ENCODE measurements at regions not wholly inside any gene's neighbourhood (a gene's known extent, or its start where the extent isn't known, plus 50 kb on each side); places are given as distances from the start of the nearest gene placed in this dataset.

GRCh38 chrX:69362856-69363255 lies 141.3 kb upstream of the NALF2 start:
- H3K27me3 ChIP-seq (ENCODE audit: control insufficient read depth, insufficient read depth, low read length): no peaks in the 10 kb centered on the region
- H3K4me1 ChIP-seq (ENCODE audit: control insufficient read depth, insufficient read depth, low read length): peaks cover 24% of the 10 kb centered on the region
- no peaks in the 10 kb centered on the region for H3K36me3 ChIP-seq (ENCODE audit: insufficient read depth, low read length)
- H3K9me3 ChIP-seq (replicated peaks; ENCODE audit: low read length): no peaks in the 10 kb centered on the region
- no peak overlapping the region for H3K4me3 ChIP-seq (ENCODE audit: low read length)
- H3K9ac ChIP-seq (ENCODE audit: low read depth, low read length): no peak overlapping the region
- H3K4me2 ChIP-seq (ENCODE audit: low read length): no peak overlapping the region

- H3K27me3 ChIP-seq (ENCODE audit: control insufficient read depth, insufficient read depth, low read length): no peaks in the 10 kb centered on the region
- H3K4me2 ChIP-seq (ENCODE audit: low read length): no peak overlapping the region
- no peak overlapping the region for H3K9ac ChIP-seq (ENCODE audit: low read depth, low read length)
Observed at GRCh38 chrX:69362354-69362753, 141.8 kb upstream of the NALF2 start.

GRCh38 chrX:69361311-69361845 lies 142.7 kb upstream of the NALF2 start:
- Histone ChIP-seq H3K9me3 (replicated peaks; ENCODE audit: low read length) (no peaks in the 10 kb centered on the region), H3K4me1 (ENCODE audit: control insufficient read depth, insufficient read depth, low read length) (peaks cover 24% of the 10 kb centered on the region), H3K4me2 (ENCODE audit: low read length) (peak overlapping the region; percentile 75), H3K9ac (ENCODE audit: low read depth, low read length) (no peak overlapping the region), H3K4me3 (ENCODE audit: low read length) (no peak overlapping the region), H3K27me3 (ENCODE audit: control insufficient read depth, insufficient read depth, low read length) (no peaks in the 10 kb centered on the region), H3K36me3 (ENCODE audit: insufficient read depth, low read length) (no peaks in the 10 kb centered on the region)

More at GRCh38 chrX:69362354-69362753, 141.8 kb upstream of the NALF2 start:
- H3K9me3 ChIP-seq (replicated peaks; ENCODE audit: low read length): no peaks in the 10 kb centered on the region
- H3K4me3 ChIP-seq (ENCODE audit: low read length): no peak overlapping the region
- H3K4me1 ChIP-seq (ENCODE audit: control insufficient read depth, insufficient read depth, low read length): peaks cover 24% of the 10 kb centered on the region
- no peaks in the 10 kb centered on the region for H3K36me3 ChIP-seq (ENCODE audit: insufficient read depth, low read length)

- H3K4me3 ChIP-seq (ENCODE audit: low read length): no peak overlapping the region
Observed at GRCh38 chrX:69357317-69357716, 146.8 kb upstream of the NALF2 start.

GRCh38 chrX:69324851-69325250 lies 159.6 kb upstream of the PJA1 start:
- no peaks in the 10 kb centered on the region for H3K4me1 ChIP-seq (ENCODE audit: control insufficient read depth, insufficient read depth, low read length)

More at GRCh38 chrX:69357317-69357716, 146.8 kb upstream of the NALF2 start:
- Histone ChIP-seq H3K4me2 (ENCODE audit: low read length) (no peak overlapping the region), H3K9ac (ENCODE audit: low read depth, low read length) (no peak overlapping the region), H3K36me3 (ENCODE audit: insufficient read depth, low read length) (no peaks in the 10 kb centered on the region), H3K27me3 (ENCODE audit: control insufficient read depth, insufficient read depth, low read length) (no peaks in the 10 kb centered on the region), H3K9me3 (replicated peaks; ENCODE audit: low read length) (no peaks in the 10 kb centered on the region), H3K4me1 (ENCODE audit: control insufficient read depth, insufficient read depth, low read length) (peaks cover 18% of the 10 kb centered on the region)

GRCh38 chrX:69323786-69324720 lies 158.8 kb upstream of the PJA1 start:
- H3K4me1 ChIP-seq (ENCODE audit: control insufficient read depth, insufficient read depth, low read length): no peaks in the 10 kb centered on the region
- no peaks in the 10 kb centered on the region for H3K9me3 ChIP-seq (replicated peaks; ENCODE audit: low read length)
- no peak overlapping the region for H3K4me2 ChIP-seq (ENCODE audit: low read length)
- no peak overlapping the region for H3K9ac ChIP-seq (ENCODE audit: low read depth, low read length)
- no peak overlapping the region for H3K4me3 ChIP-seq (ENCODE audit: low read length)
- H3K27me3 ChIP-seq (ENCODE audit: control insufficient read depth, insufficient read depth, low read length): no peaks in the 10 kb centered on the region
- H3K36me3 ChIP-seq (ENCODE audit: insufficient read depth, low read length): no peaks in the 10 kb centered on the region

More at GRCh38 chrX:69324851-69325250, 159.6 kb upstream of the PJA1 start:
- H3K4me2 ChIP-seq (ENCODE audit: low read length): no peak overlapping the region
- H3K27me3 ChIP-seq (ENCODE audit: control insufficient read depth, insufficient read depth, low read length): no peaks in the 10 kb centered on the region
- no peak overlapping the region for H3K4me3 ChIP-seq (ENCODE audit: low read length)
- no peak overlapping the region for H3K9ac ChIP-seq (ENCODE audit: low read depth, low read length)
- H3K36me3 ChIP-seq (ENCODE audit: insufficient read depth, low read length): no peaks in the 10 kb centered on the region
- H3K9me3 ChIP-seq (replicated peaks; ENCODE audit: low read length): no peaks in the 10 kb centered on the region

- Histone ChIP-seq H3K4me3 (ENCODE audit: low read length) (no peak overlapping the region), H3K9me3 (replicated peaks; ENCODE audit: low read length) (no peaks in the 10 kb centered on the region), H3K36me3 (ENCODE audit: insufficient read depth, low read length) (no peaks in the 10 kb centered on the region), H3K4me2 (ENCODE audit: low read length) (no peak overlapping the region), H3K4me1 (ENCODE audit: control insufficient read depth, insufficient read depth, low read length) (no peaks in the 10 kb centered on the region), H3K27me3 (ENCODE audit: control insufficient read depth, insufficient read depth, low read length) (peaks cover 7% of the 10 kb centered on the region), H3K9ac (ENCODE audit: low read depth, low read length) (no peak overlapping the region)
Observed at GRCh38 chrX:69321789-69322188, 156.5 kb upstream of the PJA1 start.

- no peak overlapping the region for H3K4me3 ChIP-seq (ENCODE audit: low read length)
- H3K27me3 ChIP-seq (ENCODE audit: control insufficient read depth, insufficient read depth, low read length): peaks cover 10% of the 10 kb centered on the region
- H3K4me2 ChIP-seq (ENCODE audit: low read length): no peak overlapping the region
- no peaks in the 10 kb centered on the region for H3K4me1 ChIP-seq (ENCODE audit: control insufficient read depth, insufficient read depth, low read length)
- H3K9me3 ChIP-seq (replicated peaks; ENCODE audit: low read length): no peaks in the 10 kb centered on the region
- H3K9ac ChIP-seq (ENCODE audit: low read depth, low read length): no peak overlapping the region
- no peaks in the 10 kb centered on the region for H3K36me3 ChIP-seq (ENCODE audit: insufficient read depth, low read length)
Observed at GRCh38 chrX:69321006-69321655, 155.9 kb upstream of the PJA1 start.

GRCh38 chrX:69320116-69320515 lies 154.9 kb upstream of the PJA1 start:
- H3K4me2 ChIP-seq (ENCODE audit: low read length): no peak overlapping the region
- no peak overlapping the region for H3K4me3 ChIP-seq (ENCODE audit: low read length)
- no peaks in the 10 kb centered on the region for H3K36me3 ChIP-seq (ENCODE audit: insufficient read depth, low read length)
- H3K4me1 ChIP-seq (ENCODE audit: control insufficient read depth, insufficient read depth, low read length): no peaks in the 10 kb centered on the region
- no peak overlapping the region for H3K9ac ChIP-seq (ENCODE audit: low read depth, low read length)
- H3K9me3 ChIP-seq (replicated peaks; ENCODE audit: low read length): no peaks in the 10 kb centered on the region
- peaks cover 14% of the 10 kb centered on the region for H3K27me3 ChIP-seq (ENCODE audit: control insufficient read depth, insufficient read depth, low read length)

GRCh38 chrX:69319376-69319775 lies 154.1 kb upstream of the PJA1 start:
- Histone ChIP-seq H3K4me2 (ENCODE audit: low read length) (no peak overlapping the region), H3K4me3 (ENCODE audit: low read length) (no peak overlapping the region), H3K9me3 (replicated peaks; ENCODE audit: low read length) (no peaks in the 10 kb centered on the region), H3K36me3 (ENCODE audit: insufficient read depth, low read length) (no peaks in the 10 kb centered on the region), H3K9ac (ENCODE audit: low read depth, low read length) (no peak overlapping the region), H3K4me1 (ENCODE audit: control insufficient read depth, insufficient read depth, low read length) (no peaks in the 10 kb centered on the region), H3K27me3 (ENCODE audit: control insufficient read depth, insufficient read depth, low read length) (peaks cover 14% of the 10 kb centered on the region)

GRCh38 chrX:69318651-69319340 lies 153.5 kb upstream of the PJA1 start:
- H3K27me3 ChIP-seq (ENCODE audit: control insufficient read depth, insufficient read depth, low read length): peaks cover 14% of the 10 kb centered on the region
- H3K36me3 ChIP-seq (ENCODE audit: insufficient read depth, low read length): no peaks in the 10 kb centered on the region
- H3K4me1 ChIP-seq (ENCODE audit: control insufficient read depth, insufficient read depth, low read length): no peaks in the 10 kb centered on the region
- no peak overlapping the region for H3K9ac ChIP-seq (ENCODE audit: low read depth, low read length)
- no peaks in the 10 kb centered on the region for H3K9me3 ChIP-seq (replicated peaks; ENCODE audit: low read length)
- H3K4me3 ChIP-seq (ENCODE audit: low read length): no peak overlapping the region
- no peak overlapping the region for H3K4me2 ChIP-seq (ENCODE audit: low read length)

All from skeletal muscle satellite cell (primary cell).